Fibroblast of villous mesenchyme (primary cell): ENCODE measurements at regions not wholly inside any gene's neighbourhood (a gene's known extent, or its start where the extent isn't known, plus 50 kb on each side); places are given as distances from the start of the nearest gene placed in this dataset.

Source experiments
- DNase-seq: peaks from one replicate; pipeline ENCODE4 v3.0.0-alpha.2; 2010; ENCODE audit warnings: low read depth
- H3K4me3 ChIP-seq: 2 replicates; pipeline ENCODE4 v1.5.1; 2011; ENCODE audit warnings: low read depth, mild to moderate bottlenecking, low read length
- CTCF ChIP-seq: IDR thresholded peaks from 2 replicates; pipeline ENCODE4 v1.5.1; 2012; ENCODE audit warnings: low read depth, mild to moderate bottlenecking, low read length; ENCODE audit not compliant: insufficient read depth

- TF ChIP-seq CTCF: no peak
- no peak overlapping the region for H3K4me3 ChIP-seq
- DNase-seq: no peak
These were observed 208.8 kb downstream of the VRK1 start for GRCh38 chr14:97005934-97006333.

DNA sequence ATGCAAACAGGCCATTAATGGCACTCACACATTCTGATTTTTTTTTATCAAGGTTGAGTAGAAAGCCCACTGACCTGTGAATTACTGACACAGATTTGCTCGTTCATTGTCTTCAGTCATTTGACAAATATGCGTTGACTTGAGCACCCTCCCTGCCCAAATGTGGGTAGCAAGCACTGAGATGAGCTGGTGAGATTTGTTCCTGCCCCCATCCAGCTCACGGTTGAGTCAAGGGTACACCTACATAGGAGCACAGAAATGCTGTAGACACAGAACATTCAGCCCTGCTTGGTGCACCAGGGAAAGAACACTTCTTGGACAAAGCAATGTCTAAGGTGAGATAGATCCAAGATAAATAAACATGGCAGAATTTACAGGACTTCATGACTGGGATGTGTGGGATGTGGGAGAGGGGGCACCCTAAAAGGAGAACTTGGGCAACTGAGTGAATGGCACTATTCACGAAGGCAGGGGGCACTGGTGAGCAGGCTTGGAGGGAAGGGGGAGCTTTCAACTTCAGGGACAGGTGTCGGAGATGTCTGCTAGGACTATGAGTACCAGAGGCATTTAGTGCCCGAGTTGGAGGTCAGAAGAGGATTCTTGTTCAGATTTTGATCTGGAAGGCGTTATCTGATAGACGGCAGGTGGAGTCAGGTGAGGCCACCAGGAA lies 213.4 kb downstream of the VRK1 start:
- no peak for TF ChIP-seq CTCF

GRCh38 chr14:97013878-97014277 lies 216.7 kb downstream of the VRK1 start:
- H3K4me3 ChIP-seq: no peak overlapping the region
- DNase-seq: no peak
- no peak for TF ChIP-seq CTCF

More for the DNA sequence above, 213.4 kb downstream of the VRK1 start:
- no peak overlapping the region for H3K4me3 ChIP-seq
- no peak for DNase-seq

DNA sequence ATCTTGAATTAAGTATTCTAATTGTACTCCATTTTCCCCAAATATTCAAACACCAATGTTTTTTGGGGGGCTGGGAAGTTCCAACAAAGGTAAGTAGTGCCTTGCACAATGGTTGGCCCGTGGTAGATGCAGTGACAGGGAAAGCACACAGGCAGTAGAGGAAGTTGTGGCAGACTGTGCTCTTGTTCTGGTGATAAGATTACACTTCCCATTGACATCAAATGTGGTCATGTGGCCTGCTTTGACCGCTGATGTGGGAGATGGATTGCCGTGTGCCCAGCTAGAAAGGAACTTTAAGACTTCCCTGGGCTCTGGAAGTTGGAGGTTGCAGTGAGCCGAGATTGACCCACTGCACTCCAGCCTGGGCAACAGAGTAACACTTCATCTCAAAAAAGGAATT lies 223.8 kb downstream of the VRK1 start:
- DNase-seq: no peak
- H3K4me3 ChIP-seq: no peak overlapping the region
- TF ChIP-seq CTCF: no peak

DNA sequence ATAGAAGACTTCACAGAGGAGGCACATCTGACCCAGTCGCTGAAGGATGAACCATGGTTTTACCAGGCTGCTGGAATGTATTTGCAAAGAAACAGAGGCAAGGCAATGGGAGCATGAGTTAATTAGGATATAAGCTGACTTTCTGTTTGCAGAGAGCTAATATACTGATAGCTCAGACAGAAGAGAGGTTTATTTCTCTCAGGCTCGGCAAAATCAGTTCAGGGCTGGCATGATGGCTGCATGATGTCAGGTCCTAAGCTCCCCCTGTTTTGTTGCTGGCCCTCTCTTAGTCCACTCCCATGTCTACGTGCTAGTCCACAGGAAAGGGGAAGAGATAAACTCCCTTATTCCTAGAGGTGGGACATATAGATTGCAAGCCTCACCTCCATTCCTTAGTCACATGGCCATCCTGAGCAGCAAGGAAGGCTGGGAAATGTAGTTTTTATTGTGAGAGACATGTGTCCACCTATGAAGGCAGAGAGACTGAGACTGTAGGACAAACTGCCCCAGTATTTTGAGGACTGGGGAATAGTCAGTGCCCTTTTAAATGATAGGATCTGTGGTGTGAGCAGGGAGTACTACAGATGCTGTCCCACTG lies 224.5 kb downstream of the VRK1 start:
- no peak for DNase-seq
- TF ChIP-seq CTCF: no peak

GRCh38 chr14:97022741-97023140 lies 225.6 kb downstream of the VRK1 start:
- TF ChIP-seq CTCF: no peak
- H3K4me3 ChIP-seq: no peak overlapping the region
- DNase-seq: no peak

More for the DNA sequence above, 224.5 kb downstream of the VRK1 start:
- no peak overlapping the region for H3K4me3 ChIP-seq
